Gastroesophageal sphincter (tissue), 3 donors: ENCODE measurements at regions not wholly inside any gene's neighbourhood (a gene's known extent, or its start where the extent isn't known, plus 50 kb on each side); places are given as distances from the start of the nearest gene placed in this dataset.

ENCODE experiments used
- POLR2AphosphoS5 ChIP-seq: sonication (generic); formaldehyde crosslinking; IDR thresholded peaks from one replicate; pipeline ENCODE4 v1.6.1; 2017; ENCODE audit warnings: antibody characterized with exemption
- TF ChIP-seq, protein P1 (sequence below), 4 experiments: fragments of 200-600 bp in 2 of 4; fragments of 450-650 bp in 2 of 4; sonication (generic) in 1 of 4; IDR thresholded peaks; one replicate each; pipeline ENCODE4 v1.5.1; 2017 to 2019; ENCODE audit warnings: antibody characterized with exemption in 4 of 4, mild to moderate bottlenecking in 2 of 4, moderate library complexity in 2 of 4

DNA sequence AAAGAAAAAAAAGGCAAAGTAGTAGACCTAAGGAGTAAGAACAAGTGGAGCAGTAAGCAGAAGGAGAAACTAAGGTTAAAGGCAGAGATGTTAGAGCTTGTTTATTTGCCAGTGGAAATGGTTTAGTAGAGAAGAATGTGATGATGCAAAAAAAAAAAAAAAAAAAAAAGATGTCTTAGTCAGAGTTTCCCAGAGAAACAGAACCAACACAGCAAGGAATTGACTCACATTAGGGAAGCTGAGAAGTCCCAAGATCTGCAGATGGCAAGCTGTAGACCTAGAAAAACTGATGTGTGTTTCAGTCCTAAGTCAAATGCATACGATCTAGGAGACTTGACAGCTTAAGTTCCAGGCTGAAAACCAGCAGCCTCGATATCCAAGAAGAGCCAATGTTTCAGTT lies 1548.8 kb upstream of the LRRTM1 start:
- TF ChIP-seq, protein P1, sequence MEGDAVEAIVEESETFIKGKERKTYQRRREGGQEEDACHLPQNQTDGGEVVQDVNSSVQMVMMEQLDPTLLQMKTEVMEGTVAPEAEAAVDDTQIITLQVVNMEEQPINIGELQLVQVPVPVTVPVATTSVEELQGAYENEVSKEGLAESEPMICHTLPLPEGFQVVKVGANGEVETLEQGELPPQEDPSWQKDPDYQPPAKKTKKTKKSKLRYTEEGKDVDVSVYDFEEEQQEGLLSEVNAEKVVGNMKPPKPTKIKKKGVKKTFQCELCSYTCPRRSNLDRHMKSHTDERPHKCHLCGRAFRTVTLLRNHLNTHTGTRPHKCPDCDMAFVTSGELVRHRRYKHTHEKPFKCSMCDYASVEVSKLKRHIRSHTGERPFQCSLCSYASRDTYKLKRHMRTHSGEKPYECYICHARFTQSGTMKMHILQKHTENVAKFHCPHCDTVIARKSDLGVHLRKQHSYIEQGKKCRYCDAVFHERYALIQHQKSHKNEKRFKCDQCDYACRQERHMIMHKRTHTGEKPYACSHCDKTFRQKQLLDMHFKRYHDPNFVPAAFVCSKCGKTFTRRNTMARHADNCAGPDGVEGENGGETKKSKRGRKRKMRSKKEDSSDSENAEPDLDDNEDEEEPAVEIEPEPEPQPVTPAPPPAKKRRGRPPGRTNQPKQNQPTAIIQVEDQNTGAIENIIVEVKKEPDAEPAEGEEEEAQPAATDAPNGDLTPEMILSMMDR (IDR thresholded peaks at IDR 0.05): no peak
- TF ChIP-seq POLR2AphosphoS5: no peak
